Gastroesophageal sphincter (tissue), 3 donors: ENCODE measurements at regions not wholly inside any gene's neighbourhood (a gene's known extent, or its start where the extent isn't known, plus 50 kb on each side); places are given as distances from the start of the nearest gene placed in this dataset.

Experiments used
- EP300 ChIP-seq: sonication (generic); formaldehyde crosslinking; IDR thresholded peaks from one replicate; pipeline ENCODE4 v1.6.1; 2017; ENCODE audit warnings: antibody characterized with exemption, mild to moderate bottlenecking
- POLR2A ChIP-seq, 2 donors: fragments of 450-650 bp; IDR thresholded peaks; one replicate each; pipeline ENCODE4 v1.6.1; 2017; ENCODE audit warnings: antibody characterized with exemption in 2 of 2, mild to moderate bottlenecking in 2 of 2, moderate library complexity in 1 of 2
- POLR2AphosphoS5 ChIP-seq: sonication (generic); formaldehyde crosslinking; IDR thresholded peaks from one replicate; pipeline ENCODE4 v1.6.1; 2017; ENCODE audit warnings: antibody characterized with exemption
- TF ChIP-seq, protein P1 (sequence below), 4 experiments: fragments of 200-600 bp in 2 of 4; fragments of 450-650 bp in 2 of 4; sonication (generic) in 1 of 4; IDR thresholded peaks; one replicate each; pipeline ENCODE4 v1.5.1; 2017 to 2019; ENCODE audit warnings: antibody characterized with exemption in 4 of 4, mild to moderate bottlenecking in 2 of 4, moderate library complexity in 2 of 4

DNA sequence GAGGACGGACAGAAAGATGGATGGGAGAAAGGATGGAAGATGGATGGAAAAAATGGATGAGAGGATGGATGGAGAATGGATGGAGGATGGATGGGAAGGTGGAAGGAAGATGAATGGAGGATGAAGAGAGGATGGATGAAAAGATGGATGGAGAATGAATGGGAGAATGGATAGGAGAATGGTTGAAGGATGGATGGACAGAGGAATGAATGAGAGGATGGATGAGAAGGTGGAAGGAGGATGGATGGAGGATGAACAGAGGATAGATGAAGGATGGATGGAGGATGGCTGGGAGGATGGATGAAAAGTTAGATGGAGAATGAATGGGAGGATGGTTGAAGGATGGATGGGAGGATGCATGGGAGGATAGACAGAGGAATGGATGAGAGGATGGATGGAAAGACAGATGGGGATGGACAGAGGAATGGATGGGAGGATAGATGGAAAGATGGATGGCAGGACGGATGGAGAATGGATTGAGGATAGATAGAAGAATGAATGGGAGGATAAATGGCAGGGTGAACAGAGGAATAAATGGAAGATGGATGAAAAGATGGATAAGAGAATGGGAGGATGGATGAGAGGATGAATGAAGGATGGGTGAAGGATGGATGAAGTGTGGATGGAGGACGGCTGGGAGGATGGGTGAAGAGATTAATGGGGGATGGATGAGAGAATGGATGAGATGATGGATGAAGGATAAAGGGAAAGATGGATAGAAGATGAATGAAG, 217.7 kb upstream of the IER5L start:
- TF ChIP-seq, protein P1, sequence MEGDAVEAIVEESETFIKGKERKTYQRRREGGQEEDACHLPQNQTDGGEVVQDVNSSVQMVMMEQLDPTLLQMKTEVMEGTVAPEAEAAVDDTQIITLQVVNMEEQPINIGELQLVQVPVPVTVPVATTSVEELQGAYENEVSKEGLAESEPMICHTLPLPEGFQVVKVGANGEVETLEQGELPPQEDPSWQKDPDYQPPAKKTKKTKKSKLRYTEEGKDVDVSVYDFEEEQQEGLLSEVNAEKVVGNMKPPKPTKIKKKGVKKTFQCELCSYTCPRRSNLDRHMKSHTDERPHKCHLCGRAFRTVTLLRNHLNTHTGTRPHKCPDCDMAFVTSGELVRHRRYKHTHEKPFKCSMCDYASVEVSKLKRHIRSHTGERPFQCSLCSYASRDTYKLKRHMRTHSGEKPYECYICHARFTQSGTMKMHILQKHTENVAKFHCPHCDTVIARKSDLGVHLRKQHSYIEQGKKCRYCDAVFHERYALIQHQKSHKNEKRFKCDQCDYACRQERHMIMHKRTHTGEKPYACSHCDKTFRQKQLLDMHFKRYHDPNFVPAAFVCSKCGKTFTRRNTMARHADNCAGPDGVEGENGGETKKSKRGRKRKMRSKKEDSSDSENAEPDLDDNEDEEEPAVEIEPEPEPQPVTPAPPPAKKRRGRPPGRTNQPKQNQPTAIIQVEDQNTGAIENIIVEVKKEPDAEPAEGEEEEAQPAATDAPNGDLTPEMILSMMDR (IDR thresholded peaks at IDR 0.05): no peak
- TF ChIP-seq POLR2AphosphoS5: no peak
- no peak for TF ChIP-seq POLR2A (IDR thresholded peaks at IDR 0.05)
- TF ChIP-seq EP300: no peak
